Fibroblast of mammary gland (primary cell): ENCODE measurements at regions not wholly inside any gene's neighbourhood (a gene's known extent, or its start where the extent isn't known, plus 50 kb on each side); places are given as distances from the start of the nearest gene placed in this dataset.

Experiments
- DNase-seq: peaks from one replicate; pipeline ENCODE4 v3.0.0-alpha.2; 2010; ENCODE audit warnings: low read depth
- H3K4me3 ChIP-seq: 2 replicates; pipeline ENCODE4 v1.5.1; 2011; ENCODE audit warnings: low read depth, mild to moderate bottlenecking, low read length, moderate library complexity; ENCODE audit not compliant: control insufficient read depth
- TF ChIP-seq, protein P1 (sequence below): conservative IDR thresholded peaks from 2 replicates; pipeline ENCODE4 v1.5.1; 2011; ENCODE audit warnings: low read depth, low read length, inconsistent platforms; ENCODE audit not compliant: control insufficient read depth, insufficient read depth

- DNase-seq = no peak
- TF ChIP-seq, protein P1, sequence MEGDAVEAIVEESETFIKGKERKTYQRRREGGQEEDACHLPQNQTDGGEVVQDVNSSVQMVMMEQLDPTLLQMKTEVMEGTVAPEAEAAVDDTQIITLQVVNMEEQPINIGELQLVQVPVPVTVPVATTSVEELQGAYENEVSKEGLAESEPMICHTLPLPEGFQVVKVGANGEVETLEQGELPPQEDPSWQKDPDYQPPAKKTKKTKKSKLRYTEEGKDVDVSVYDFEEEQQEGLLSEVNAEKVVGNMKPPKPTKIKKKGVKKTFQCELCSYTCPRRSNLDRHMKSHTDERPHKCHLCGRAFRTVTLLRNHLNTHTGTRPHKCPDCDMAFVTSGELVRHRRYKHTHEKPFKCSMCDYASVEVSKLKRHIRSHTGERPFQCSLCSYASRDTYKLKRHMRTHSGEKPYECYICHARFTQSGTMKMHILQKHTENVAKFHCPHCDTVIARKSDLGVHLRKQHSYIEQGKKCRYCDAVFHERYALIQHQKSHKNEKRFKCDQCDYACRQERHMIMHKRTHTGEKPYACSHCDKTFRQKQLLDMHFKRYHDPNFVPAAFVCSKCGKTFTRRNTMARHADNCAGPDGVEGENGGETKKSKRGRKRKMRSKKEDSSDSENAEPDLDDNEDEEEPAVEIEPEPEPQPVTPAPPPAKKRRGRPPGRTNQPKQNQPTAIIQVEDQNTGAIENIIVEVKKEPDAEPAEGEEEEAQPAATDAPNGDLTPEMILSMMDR = no peak
- no peak overlapping the region for H3K4me3 ChIP-seq
Measured at GRCh38 chr22:49599039-49599438, 228.6 kb downstream of the BRD1 start.

- H3K4me3 ChIP-seq = no peak overlapping the region
- DNase-seq = no peak
- TF ChIP-seq, protein P1 = no peak
Measured at GRCh38 chr22:49598338-49598737, 229.3 kb downstream of the BRD1 start.

DNA sequence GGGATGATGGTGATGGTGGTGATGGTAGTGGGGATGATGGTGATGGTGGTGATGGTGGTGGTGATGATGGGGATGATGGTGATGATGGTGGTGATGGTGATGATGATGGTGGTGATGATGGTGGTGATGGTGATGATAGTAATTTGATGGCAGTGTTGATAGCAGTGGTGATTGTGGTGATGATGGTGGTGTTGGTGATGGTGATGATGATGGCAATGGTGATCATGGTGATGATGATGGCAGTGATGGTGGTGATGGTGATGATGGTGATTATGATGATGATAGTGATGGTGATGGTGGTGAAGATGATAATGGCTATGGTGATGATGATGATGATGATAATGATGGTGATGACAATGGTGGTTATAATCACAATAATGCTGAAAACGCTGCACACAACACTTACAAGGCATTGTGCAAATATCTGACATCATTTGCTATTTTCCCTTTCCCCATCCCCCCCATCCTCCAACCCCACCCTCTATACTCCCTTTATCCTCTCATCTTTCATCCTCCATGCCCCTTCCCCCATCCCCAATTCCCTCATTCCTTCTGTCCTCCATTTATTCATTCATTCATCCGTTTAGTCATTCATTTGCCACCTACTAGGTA is 230.1 kb downstream of the BRD1 start:
- no peak for DNase-seq
- TF ChIP-seq, protein P1 = no peak
- no peak overlapping the region for H3K4me3 ChIP-seq

DNA sequence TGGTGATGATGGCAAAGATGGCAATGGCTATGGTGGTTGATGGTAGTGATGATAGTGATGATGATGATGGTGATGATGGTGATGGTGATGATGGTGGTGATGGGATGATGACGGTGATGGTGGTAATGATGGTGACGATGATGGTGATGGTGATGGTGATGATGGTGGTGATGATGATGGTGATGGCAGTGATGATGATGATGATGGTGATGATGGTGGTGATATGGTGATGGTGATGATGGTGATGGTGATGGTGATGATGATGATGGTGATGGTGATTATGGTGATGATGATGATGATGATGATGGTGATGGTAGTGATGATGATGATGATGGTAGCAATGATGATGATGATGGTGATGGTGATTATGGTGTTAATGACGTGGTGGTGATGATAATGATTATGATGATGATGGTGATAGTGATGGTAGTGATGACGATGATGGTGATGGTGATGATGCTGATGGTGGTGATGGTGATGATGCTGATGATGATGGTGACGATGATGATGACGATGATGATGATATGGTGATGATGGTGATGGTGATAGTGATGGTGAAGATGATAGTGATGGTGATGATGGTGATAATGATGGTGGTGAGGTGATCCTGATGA is 232.1 kb downstream of the BRD1 start:
- DNase-seq = no peak
- H3K4me3 ChIP-seq = no peak overlapping the region
- TF ChIP-seq, protein P1 = no peak

GRCh38 chr22:49594078-49594477 is 233.6 kb downstream of the BRD1 start:
- TF ChIP-seq, protein P1 = no peak
- no peak for DNase-seq
- H3K4me3 ChIP-seq = no peak overlapping the region

GRCh38 chr22:49593509-49593908 is 234.2 kb downstream of the BRD1 start:
- TF ChIP-seq, protein P1 = no peak
- no peak for DNase-seq
- H3K4me3 ChIP-seq = no peak overlapping the region
